GM21619 (cell line): ENCODE measurements at regions not wholly inside any gene's neighbourhood (a gene's known extent, or its start where the extent isn't known, plus 50 kb on each side); places are given as distances from the start of the nearest gene placed in this dataset.

Experiments used
- ATAC-seq: cut with Tn5 transposase; IDR thresholded peaks from one replicate; pipeline ENCODE4 v1.9.1; 2021; ENCODE audit not compliant: unreplicated experiment

DNA sequence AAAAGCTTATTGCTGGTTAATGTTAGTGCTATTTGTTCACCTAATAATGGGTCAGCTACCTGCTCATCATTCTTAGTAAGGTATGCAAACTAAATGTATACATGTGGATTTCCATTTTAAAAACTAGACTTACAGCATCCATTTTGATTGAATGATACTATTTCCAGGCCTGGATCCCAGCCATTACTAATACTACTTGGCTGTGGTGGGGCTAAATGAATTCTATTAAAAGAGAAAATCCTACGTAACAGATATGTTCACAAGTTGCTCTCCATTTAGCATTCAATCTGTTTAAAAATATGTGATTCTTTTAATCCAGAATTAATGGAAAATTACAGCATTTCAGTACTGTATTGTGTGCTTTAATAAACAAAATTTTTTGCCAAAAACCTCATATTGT is 169.4 kb upstream of the MIR17HG start:
- ATAC-seq = no peak

DNA sequence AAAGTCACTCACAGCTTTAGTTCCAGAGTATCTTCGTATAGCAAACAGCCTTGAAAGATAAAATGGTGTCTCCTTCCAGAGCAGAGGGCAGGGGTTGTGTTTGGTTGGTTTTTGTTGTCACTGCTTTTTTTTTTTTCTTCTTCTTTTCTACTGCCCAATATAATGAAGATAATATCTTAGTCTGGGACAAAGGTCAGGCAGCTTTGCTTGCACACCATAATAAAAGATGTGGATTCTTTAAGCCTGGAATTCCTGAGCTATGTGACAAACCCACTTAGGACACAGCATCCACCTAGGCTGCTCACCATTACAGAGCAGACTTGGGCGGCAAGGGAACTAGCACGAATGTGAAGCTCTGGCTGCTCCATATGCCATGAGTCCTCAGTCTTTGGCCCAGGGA is 165.6 kb upstream of the MIR17HG start:
- no peak for ATAC-seq

- ATAC-seq = no peak
These were observed 163.1 kb upstream of the MIR17HG start for GRCh38 chr13:91184244-91184926.

GRCh38 chr13:91185294-91185863 is 162.1 kb upstream of the MIR17HG start:
- ATAC-seq = no peak

DNA sequence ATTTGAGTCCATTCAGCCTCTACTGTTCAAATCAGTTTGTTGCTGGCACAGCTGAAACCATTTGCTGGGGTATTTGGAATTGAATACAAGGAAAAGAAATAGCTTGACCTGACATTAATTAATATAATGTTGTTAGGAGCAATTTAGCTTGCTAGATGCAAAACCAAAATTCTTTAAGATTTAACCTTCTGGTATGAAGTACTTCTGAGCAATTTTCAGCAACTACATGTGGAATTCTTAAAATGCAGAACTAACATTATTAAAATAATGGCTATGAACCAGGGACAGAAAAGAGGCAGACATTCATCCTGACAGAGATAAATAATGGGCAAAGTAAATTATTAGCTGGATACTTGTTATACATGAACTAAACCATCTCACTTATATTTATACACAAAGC is 160.0 kb upstream of the MIR17HG start:
- ATAC-seq = no peak

GRCh38 chr13:91189506-91189905 is 158.0 kb upstream of the MIR17HG start:
- no peak for ATAC-seq

DNA sequence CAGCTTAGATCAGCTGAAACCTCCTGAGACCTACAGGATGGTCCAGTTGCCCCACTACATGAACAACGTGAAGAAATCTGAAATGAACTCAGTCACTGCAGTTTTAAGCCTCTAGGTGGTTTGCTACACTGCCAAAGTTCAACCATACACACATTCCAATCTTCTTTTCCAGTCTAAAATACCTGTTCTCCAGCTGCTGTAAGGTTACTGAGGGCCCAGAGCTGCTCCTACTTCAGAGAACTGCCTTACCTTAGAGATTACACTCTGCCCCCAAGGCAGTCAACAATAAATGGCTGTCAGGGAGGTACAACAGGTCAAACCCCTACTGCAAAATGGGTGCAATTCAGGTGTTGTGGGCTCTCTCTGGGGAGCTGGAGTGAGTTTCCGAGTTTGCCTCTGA is 154.1 kb upstream of the MIR17HG start:
- no peak for ATAC-seq

DNA sequence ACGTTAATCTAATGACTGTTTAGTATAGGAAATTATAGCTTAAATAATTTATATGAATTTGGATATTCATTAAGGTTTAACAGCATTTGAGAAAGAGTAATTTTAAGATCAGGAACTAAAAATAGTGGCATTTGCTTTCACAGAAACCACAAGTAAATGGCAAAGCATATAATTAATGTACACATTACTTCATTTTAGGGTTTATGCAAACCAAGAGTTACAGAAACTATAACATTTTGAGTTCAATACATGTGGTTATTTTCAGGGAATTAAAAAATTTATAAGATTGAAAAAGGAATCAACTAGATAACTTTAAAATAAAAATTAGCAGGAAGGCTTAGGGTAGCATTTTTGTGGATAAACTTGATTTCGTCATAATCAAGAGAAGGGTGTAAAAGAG is 151.7 kb upstream of the MIR17HG start:
- ATAC-seq = no peak

- no peak for ATAC-seq
These were observed 150.5 kb upstream of the MIR17HG start for GRCh38 chr13:91196958-91197357.

GRCh38 chr13:91199866-91200265 is 147.6 kb upstream of the MIR17HG start:
- ATAC-seq = no peak

- no peak for ATAC-seq
These were observed 147.0 kb upstream of the MIR17HG start for GRCh38 chr13:91200486-91200885.

DNA sequence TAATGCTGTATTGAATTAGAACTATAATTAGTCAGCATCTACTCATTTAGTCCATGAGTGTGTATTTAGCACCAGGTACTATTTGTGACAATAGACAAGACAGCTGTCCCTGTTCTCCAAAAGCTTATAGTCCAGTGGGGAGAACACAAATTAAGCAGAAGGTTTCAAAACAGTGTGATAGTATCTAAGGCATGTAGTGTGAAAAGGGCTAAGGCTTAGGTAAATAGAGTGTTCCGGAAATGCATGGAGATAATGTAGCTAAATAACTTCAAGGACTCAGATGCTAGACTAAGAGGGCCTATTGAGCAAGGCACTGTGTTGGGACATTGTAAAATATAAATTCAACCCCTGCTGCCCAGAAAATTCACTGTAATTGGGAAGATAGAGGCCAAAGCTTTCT is 144.1 kb upstream of the MIR17HG start:
- ATAC-seq = no peak

- ATAC-seq = no peak
These were observed 140.2 kb upstream of the MIR17HG start for GRCh38 chr13:91207261-91207660.

- no peak for ATAC-seq
These were observed 136.0 kb upstream of the MIR17HG start for GRCh38 chr13:91211510-91211909.

DNA sequence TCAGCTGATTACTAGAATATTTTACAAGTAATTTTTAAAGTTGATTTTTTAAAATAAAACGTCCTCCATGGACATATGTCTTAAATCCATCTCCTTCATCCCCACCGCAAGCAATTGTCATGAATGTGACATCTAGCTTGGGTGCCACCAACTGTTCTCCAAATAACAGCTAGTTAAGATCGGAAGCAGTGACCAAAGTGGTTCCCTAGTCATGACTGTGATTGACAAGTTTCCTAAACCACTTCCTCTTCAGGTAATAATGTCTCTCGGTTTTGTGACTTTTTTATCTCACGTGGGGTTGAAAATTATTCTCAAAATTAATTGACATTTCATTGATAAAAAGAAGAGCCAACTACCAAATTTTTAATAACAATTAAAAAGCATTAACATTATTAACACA is 135.3 kb upstream of the MIR17HG start:
- no peak for ATAC-seq

DNA sequence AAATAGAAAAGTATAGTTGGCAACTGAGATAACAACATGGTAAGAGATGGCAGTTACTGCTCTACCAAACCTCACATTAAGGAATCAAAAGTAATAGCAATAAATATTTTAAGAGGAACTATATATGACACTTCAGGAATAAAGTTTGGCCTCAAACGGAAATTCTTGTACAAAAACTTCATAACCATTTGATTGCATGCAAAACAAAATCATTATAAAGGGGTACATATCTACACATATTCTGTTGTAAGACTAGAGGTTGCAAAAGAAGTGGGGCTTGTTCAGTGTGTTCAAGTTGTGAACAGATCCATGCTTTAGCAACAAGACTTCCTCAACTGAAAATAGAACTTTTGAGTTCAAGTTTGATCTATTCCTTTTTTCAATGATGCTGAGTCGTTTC is 133.5 kb upstream of the MIR17HG start:
- no peak for ATAC-seq

DNA sequence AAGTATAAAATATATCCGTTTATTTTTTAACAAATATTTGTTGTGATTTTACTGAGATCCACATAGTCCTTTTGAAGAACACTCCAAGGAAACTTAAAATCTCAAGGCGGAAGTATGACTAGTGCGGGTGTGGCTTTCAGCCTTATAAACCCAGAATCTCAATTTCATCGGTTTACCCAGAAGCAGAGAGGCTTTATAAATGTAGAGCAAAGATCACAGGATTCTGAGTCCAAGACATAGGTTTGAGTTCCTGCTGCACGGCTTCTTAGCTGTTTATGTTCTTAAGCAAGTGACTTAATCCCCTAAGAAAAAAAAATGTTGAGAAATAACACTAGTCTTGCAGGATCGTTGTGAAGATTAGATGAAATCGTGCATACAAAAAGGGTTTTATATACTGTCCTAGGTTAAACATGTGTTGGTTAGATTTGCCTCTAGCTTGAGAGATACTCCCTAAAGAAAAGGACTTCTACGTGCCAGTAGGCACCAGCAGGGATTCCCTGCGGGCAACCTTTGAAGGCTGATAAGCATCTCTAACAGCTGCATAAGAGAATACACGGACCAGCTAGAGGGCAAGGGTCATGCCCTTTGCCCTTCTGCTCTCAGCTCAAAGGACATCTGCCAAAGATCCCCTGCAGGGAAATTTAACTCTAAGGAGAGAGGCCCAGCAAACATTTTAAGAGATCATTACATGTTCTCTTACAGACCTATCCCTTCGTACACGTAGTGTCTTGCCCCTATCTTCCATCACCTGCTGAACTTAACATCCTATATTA is 130.4 kb upstream of the MIR17HG start:
- no peak for ATAC-seq

DNA sequence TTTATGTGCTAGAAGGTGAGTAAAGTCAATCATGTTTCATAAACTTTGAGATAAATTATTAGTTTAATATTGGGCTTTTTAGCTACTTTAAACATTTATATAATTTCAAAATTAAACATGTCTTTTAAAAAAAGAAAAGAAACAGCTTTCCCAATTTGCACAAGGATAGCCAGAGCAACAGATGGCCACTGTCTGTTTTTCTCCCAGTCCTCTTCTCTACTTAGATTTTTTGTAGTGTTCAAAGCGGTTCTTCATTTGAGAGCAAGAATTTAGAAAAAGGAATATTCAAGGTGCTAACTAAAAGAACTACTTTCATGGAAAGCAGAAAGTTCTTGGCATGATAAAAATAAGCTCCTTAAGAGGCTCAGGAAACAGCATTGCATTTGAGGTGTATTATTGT is 128.3 kb upstream of the MIR17HG start:
- ATAC-seq = no peak

GRCh38 chr13:91220872-91221271 is 126.6 kb upstream of the MIR17HG start:
- no peak for ATAC-seq

DNA sequence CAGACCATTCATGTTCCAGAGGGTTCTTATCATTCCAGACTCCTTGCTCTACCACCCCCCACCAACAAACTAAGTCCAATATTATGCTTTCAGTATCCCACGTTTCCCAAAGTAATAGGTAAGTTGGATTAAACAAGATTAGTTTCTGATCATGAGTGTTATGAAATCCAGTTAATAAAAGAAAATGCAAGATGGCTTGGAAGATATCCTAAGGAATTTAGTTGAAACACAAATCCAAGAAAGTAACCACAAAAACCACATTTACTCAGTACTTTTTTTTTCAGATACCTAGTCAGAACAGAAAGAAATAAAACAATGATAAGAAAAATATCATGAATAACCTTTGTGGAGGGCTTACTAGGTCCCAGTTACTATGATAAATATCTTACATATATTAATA is 119.4 kb upstream of the MIR17HG start:
- ATAC-seq = no peak

GRCh38 chr13:91228940-91229339 is 118.5 kb upstream of the MIR17HG start:
- ATAC-seq = no peak

DNA sequence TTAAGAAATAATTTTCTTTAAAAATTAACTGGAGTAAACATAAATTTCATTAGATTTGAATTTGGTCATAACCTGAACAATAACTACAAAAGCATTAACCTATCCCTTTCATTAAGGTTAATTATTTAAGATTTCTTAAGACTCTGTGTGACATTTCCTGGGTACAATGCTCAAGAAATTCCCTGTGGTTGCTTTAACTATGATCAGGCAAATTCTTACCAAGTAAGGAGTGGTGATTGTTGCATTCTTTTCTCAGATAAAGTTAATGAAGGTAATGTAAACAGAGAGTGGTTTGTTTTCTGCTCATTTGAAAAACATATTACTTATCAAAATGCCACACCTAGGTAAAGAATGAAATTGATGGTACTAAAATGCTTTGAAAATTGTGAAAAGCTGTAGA is 114.8 kb upstream of the MIR17HG start:
- no peak for ATAC-seq
